Peyer's patch (tissue), 4 donors: ENCODE measurements at regions not wholly inside any gene's neighbourhood (a gene's known extent, or its start where the extent isn't known, plus 50 kb on each side); places are given as distances from the start of the nearest gene placed in this dataset.

Experiments used
- DNase-seq, 3 donors: peaks; one replicate each; pipeline ENCODE4 v3.0.0-alpha.2; 2017 to 2019
- H3K27ac ChIP-seq, 4 donors: fragments of 200-600 bp; sonication (generic); one replicate each; pipeline ENCODE4 v1.5.1; 2016 to 2019
- H3K27me3 ChIP-seq, 2 donors: fragments of 200-600 bp; sonication (generic); one replicate each; pipeline ENCODE4 v1.5.1; 2019
- H3K36me3 ChIP-seq, 3 donors: fragments of 200-600 bp; sonication (generic); one replicate each; pipeline ENCODE4 v1.5.1; 2016 to 2019
- H3K4me1 ChIP-seq, 4 donors: fragments of 200-600 bp; sonication (generic); one replicate each; pipeline ENCODE4 v1.5.1; 2016 to 2019
- H3K4me3 ChIP-seq, 4 donors: fragments of 200-600 bp; sonication (generic); 1 replicate in 3 of 4; 2 replicates in 1 of 4; pipeline ENCODE4 v1.5.1; 2016 to 2019; ENCODE audit warnings: mild to moderate bottlenecking in 1 of 4
- H3K9me3 ChIP-seq, 4 donors: fragments of 200-600 bp; sonication (generic); one replicate each; pipeline ENCODE4 v1.5.1; 2016 to 2019; ENCODE audit warnings: mild to moderate bottlenecking in 1 of 4
- POLR2A ChIP-seq, 2 donors: fragments of 450-650 bp; IDR thresholded peaks; one replicate each; pipeline ENCODE4 v1.5.1; 2017; ENCODE audit warnings: antibody characterized with exemption in 2 of 2, mild to moderate bottlenecking in 2 of 2, moderate library complexity in 2 of 2
- TF ChIP-seq, protein P1 (sequence below), 6 experiments: fragments of 450-650 bp in 4 of 6; fragments of 200-600 bp in 2 of 6; sonication (generic) in 1 of 6; IDR thresholded peaks; one replicate each; pipeline ENCODE4 v1.5.1; 2017 to 2019; ENCODE audit warnings: antibody characterized with exemption in 6 of 6, mild to moderate bottlenecking in 3 of 6, moderate library complexity in 1 of 6

DNA sequence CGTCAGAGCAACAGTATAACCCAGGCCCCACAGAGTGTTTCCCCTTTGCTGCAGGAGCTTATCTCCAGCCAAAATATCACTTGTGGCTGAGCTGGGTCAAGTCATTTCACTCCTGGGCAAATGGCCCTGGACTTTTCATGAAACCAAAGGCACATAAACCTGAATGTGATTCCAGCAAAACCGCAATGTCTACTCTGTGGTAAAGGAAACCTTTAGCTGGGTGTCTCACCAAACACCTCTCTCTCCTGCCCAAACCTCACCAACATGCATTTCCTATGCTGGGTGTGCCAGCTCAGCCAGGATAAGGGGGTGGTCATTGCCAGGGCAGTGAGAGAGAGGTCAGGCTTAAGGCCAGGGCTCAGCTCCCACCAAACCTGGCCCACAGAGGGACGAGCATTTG, 67.4 kb downstream of the GTPBP8 start:
- Histone ChIP-seq H3K27me3 (no peaks in the 10 kb centered on the region), H3K4me3 (no peak overlapping the region), H3K27ac (no peak overlapping the region), H3K9me3 (no peaks in the 10 kb centered on the region), H3K36me3 (no peaks in the 10 kb centered on the region), H3K4me1 (no peaks in the 10 kb centered on the region)
- no peak for TF ChIP-seq POLR2A (IDR thresholded peaks at IDR 0.05)
- TF ChIP-seq, protein P1, sequence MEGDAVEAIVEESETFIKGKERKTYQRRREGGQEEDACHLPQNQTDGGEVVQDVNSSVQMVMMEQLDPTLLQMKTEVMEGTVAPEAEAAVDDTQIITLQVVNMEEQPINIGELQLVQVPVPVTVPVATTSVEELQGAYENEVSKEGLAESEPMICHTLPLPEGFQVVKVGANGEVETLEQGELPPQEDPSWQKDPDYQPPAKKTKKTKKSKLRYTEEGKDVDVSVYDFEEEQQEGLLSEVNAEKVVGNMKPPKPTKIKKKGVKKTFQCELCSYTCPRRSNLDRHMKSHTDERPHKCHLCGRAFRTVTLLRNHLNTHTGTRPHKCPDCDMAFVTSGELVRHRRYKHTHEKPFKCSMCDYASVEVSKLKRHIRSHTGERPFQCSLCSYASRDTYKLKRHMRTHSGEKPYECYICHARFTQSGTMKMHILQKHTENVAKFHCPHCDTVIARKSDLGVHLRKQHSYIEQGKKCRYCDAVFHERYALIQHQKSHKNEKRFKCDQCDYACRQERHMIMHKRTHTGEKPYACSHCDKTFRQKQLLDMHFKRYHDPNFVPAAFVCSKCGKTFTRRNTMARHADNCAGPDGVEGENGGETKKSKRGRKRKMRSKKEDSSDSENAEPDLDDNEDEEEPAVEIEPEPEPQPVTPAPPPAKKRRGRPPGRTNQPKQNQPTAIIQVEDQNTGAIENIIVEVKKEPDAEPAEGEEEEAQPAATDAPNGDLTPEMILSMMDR (IDR thresholded peaks at IDR 0.05), result no peak
- no peak for DNase-seq

DNA sequence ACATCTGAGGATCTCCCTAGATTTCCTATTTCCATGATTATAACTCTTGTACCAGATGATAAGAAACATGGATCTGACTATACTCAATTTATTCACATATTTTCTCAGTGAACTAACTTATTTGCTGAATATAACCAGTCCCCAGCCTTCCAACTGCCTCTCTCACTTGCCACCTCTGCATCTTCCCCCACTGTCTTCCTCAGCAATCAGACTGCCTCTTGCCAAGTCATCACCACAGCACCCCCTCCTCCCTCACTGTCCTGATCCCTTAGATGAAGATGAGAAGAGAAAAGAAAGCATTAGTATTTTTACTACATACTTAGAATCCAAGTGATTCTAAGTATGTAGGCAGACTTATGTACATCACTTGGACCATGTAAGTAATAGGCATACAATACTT, 71.9 kb downstream of the GTPBP8 start:
- H3K36me3 ChIP-seq, result no peaks in the 10 kb centered on the region
- no peak overlapping the region for H3K27ac ChIP-seq
- no peak overlapping the region for H3K4me3 ChIP-seq
- no peaks in the 10 kb centered on the region for H3K9me3 ChIP-seq
- no peaks in the 10 kb centered on the region for H3K4me1 ChIP-seq
- no peaks in the 10 kb centered on the region for H3K27me3 ChIP-seq
- TF ChIP-seq, protein P1 (IDR thresholded peaks at IDR 0.05), result no peak
- no peak for TF ChIP-seq POLR2A (IDR thresholded peaks at IDR 0.05)
- no peak for DNase-seq

DNA sequence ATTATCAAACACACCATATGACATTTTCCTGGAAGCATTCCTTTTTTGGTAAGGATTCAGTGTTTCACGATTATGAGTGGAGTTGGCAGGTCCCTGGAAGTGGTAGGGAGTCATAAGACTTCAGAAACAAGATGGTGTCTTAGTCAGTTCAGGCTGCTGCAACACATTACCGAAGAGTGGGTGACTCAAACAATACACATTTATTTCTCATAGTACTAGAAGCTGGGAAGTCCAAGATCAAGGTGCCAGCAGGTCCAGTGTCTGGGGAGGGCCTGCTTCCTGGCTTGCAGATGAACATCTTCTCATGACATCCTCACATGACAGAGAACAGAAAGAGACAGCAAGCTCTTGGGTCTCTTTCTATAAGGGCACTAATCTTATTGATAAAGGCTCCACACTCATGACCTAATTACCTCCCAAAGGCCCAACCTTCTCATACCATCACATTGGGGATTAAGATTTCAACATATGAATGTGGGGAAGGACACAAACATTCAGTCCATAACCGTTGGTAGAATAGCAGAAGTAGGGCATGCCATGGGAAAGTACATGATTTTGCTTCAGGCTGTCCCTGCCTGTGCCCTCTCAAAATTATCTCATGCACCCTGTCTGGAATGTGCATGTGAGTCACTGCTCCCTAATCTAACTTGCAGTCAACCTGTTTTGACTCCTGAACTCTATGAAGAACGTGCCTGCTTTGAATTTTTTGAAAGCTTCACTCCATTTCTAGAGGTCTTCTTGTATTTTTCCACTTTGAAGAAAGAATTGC, 72.5 kb downstream of the GTPBP8 start:
- H3K4me3 ChIP-seq, result no peak overlapping the region
- no peak for DNase-seq
- no peak overlapping the region for H3K27ac ChIP-seq
- H3K4me1 ChIP-seq, result no peaks in the 10 kb centered on the region
- H3K27me3 ChIP-seq, result no peaks in the 10 kb centered on the region
- H3K9me3 ChIP-seq, result no peaks in the 10 kb centered on the region
- TF ChIP-seq, protein P1 (IDR thresholded peaks at IDR 0.05), result no peak
- no peak for TF ChIP-seq POLR2A (IDR thresholded peaks at IDR 0.05)
- H3K36me3 ChIP-seq, result no peaks in the 10 kb centered on the region

DNA sequence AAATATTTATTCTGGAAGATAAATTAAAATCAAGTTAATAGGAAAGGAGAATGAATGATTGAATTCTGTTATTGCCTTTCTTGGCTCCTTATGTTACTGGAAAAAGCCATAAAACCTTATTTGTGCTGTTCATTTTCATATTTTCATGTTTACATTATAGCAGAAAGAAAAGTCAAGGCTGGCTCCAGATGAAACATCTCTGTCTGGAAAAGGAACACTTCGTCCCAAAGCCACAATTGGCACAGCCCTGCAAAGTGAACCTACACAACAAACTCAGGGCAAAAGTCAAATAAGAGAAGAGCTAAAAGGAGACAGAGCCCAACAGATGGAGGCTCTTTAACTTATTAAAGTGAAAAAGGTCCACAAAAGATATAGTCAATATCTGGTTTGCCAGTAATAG, 73.4 kb downstream of the GTPBP8 start:
- no peak for TF ChIP-seq POLR2A (IDR thresholded peaks at IDR 0.05)
- TF ChIP-seq, protein P1 (IDR thresholded peaks at IDR 0.05), result no peak
- H3K4me1 ChIP-seq, result no peaks in the 10 kb centered on the region
- H3K36me3 ChIP-seq, result no peaks in the 10 kb centered on the region
- no peak for DNase-seq
- H3K27me3 ChIP-seq, result no peaks in the 10 kb centered on the region
- H3K9me3 ChIP-seq, result no peaks in the 10 kb centered on the region
- no peak overlapping the region for H3K27ac ChIP-seq
- no peak overlapping the region for H3K4me3 ChIP-seq

DNA sequence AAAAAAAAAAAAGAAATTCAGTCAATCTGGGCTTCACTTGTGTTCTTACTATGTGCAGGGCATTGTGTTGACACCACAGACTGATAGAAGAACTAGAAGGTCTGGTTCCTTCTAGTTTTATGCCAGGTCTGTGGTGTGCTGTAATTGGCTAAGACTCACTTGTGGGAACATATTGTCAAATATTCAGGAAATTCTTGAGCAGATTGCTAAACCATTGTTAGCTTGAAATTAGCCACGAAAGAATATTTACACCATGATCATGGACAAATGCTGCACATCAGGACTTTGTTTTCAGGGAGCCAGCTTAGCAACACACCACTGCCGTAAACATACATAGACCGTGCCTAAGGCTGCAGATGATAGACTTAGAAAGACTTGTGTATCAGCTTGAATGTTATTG, 74.6 kb downstream of the GTPBP8 start:
- TF ChIP-seq, protein P1 (IDR thresholded peaks at IDR 0.05), result no peak
- TF ChIP-seq POLR2A (IDR thresholded peaks at IDR 0.05), result no peak
- H3K4me1 ChIP-seq, result no peaks in the 10 kb centered on the region
- DNase-seq, result no peak
- H3K27me3 ChIP-seq, result no peaks in the 10 kb centered on the region
- H3K27ac ChIP-seq, result no peak overlapping the region
- H3K36me3 ChIP-seq, result no peaks in the 10 kb centered on the region
- no peak overlapping the region for H3K4me3 ChIP-seq
- H3K9me3 ChIP-seq, result no peaks in the 10 kb centered on the region
